Testis (tissue), 2 donors: ENCODE measurements at regions not wholly inside any gene's neighbourhood (a gene's known extent, or its start where the extent isn't known, plus 50 kb on each side); places are given as distances from the start of the nearest gene placed in this dataset.
"Not testable (repeated sequence)": the region's sequence is repeated elsewhere in the genome, so short reads cannot be mapped to it uniquely, and the experiment has no call there.

Source experiments
- POLR2A ChIP-seq: fragments of 450-650 bp; IDR thresholded peaks from one replicate; pipeline ENCODE4 v1.6.1; 2017; ENCODE audit warnings: antibody characterized with exemption, mild to moderate bottlenecking, moderate library complexity
- TF ChIP-seq, protein P1 (sequence below), 3 experiments: fragments of 450-650 bp in 2 of 3; fragments of 200-600 bp in 1 of 3; sonication (generic) in 1 of 3; IDR thresholded peaks; one replicate each; pipeline ENCODE4 v1.5.1; 2016 to 2019; ENCODE audit warnings: antibody characterized with exemption in 3 of 3, mild to moderate bottlenecking in 2 of 3, moderate library complexity in 1 of 3

DNA sequence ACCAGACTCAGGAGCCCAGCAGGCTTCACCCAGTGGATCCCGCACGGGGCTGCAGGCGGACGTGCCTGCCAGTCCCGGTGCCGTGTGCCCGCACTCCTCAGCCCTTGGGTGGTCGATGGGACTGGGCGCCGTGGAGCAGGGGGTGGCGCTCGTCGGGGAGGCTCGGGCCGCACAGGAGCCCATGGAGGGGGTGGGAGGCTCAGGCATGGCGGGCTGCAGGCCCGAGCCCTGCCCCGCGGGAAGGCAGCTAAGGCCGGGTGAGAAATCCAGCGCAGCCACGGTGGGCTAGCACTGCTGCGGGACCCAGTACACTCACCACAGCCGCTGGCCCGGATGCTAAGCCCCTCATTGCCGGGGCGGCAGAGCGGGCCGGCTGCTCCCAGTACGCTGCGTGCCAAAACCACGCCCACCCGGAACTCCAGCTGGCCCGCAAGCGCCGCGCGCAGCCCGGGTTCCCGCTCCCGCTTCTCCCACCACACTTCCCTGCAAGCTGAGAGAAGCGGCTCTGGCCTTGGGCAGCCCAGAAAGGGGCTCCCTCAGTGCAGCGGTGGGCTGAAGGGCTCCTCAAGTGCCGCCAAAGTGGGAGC lies 977.0 kb upstream of the LRFN5 start:
- TF ChIP-seq, protein P1, sequence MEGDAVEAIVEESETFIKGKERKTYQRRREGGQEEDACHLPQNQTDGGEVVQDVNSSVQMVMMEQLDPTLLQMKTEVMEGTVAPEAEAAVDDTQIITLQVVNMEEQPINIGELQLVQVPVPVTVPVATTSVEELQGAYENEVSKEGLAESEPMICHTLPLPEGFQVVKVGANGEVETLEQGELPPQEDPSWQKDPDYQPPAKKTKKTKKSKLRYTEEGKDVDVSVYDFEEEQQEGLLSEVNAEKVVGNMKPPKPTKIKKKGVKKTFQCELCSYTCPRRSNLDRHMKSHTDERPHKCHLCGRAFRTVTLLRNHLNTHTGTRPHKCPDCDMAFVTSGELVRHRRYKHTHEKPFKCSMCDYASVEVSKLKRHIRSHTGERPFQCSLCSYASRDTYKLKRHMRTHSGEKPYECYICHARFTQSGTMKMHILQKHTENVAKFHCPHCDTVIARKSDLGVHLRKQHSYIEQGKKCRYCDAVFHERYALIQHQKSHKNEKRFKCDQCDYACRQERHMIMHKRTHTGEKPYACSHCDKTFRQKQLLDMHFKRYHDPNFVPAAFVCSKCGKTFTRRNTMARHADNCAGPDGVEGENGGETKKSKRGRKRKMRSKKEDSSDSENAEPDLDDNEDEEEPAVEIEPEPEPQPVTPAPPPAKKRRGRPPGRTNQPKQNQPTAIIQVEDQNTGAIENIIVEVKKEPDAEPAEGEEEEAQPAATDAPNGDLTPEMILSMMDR (IDR thresholded peaks at IDR 0.05) = not testable (repeated sequence)
- not testable (repeated sequence) for TF ChIP-seq POLR2A
